Sciatic nerve (tissue), 2 donors: ENCODE measurements at regions not wholly inside any gene's neighbourhood (a gene's known extent, or its start where the extent isn't known, plus 50 kb on each side); places are given as distances from the start of the nearest gene placed in this dataset.

Source experiments
- ATAC-seq: fragments of 200-7000 bp; cut with Tn5 transposase; one replicate; pipeline ENCODE4 v1.9.1; 2020; ENCODE audit warnings: mild to moderate bottlenecking, moderate library complexity
- DNase-seq: peaks from one replicate; pipeline ENCODE4 v3.0.0-alpha.2; 2020; ENCODE audit warnings: low spot score
- intact Hi-C: fragments of 100-400 bp; cut with DNase I; formaldehyde crosslinking; loops from one replicate; pipeline ENCODE4 v1.14.2; 2022
- donor health status: DM: no; HTN: no; CAD: no.
- donor health status: DM: no; HTN: no; CAD: no.

GRCh38 chr5:5705010-5705409 is 282.5 kb downstream of the ICE1 start:
- DNase-seq (no peak), ATAC-seq (no peak)
- intact Hi-C loops = no loop called here

GRCh38 chr5:5704352-5704751 is 281.9 kb downstream of the ICE1 start:
- ATAC-seq (no peak), DNase-seq (no peak)
- intact Hi-C loops = no loop called here

DNA sequence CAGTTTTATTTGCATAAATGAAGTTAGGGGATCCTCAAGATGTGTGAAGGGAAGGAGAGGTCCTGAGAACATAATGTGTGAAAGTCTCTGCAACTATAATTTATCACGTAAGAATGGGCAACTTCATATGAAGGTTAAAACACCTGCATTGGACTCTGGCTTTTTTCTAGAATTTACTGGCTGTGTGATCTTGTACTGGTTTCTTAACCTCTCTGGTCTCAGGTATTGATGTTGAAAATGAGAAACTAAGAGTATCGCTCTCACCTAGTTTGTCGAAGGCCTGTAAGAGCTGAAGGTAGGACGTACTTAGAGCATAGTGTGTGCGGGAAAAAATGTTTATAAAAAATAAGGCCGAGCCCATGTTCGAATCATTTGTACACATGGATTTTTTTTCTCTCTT is 280.5 kb downstream of the ICE1 start:
- DNase-seq (no peak), ATAC-seq (no peak)
- intact Hi-C loops = no loop called here

DNA sequence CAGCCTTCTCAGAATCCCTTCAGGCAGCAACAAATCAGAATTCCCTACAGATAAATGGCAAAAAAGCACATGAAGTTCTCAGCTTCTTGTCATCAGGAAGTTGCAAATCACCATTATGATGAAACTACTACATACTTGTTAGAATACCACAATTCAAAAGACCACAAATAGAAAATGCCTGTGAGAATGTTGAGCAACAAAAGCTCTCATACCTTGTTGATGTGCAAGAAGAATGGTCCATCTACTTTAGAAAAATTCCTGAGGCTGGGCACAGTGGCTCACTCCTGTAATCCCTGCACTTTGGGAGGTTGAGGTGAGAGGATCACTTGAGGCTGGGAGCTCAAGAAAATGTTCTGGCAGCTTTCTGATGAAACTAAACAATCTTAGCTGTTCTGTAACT is 278.1 kb downstream of the ICE1 start:
- DNase-seq (no peak), ATAC-seq (no peak)
- intact Hi-C loops = no loop called here

DNA sequence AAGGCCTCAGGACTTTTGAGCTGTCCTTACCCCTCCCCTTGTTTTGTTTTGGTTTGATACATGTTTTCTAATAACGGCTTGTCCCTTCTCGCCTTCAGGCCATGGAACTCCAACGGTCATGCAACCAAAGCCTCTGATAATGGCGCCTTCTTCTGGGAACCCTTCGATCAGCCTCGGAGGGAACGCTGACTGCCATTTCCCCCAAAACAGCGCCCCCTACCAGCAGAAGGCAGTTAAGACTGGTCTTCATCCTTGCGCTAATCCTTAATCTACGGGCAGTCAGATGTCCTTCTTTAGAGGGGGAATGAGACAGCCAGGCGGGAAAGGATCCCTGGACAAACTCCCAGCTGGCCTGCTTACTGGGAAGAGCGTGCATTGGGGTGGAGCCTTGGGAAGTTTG is 276.6 kb downstream of the ICE1 start:
- ATAC-seq = no peak
- no peak for DNase-seq
- intact Hi-C loops = no loop called here

DNA sequence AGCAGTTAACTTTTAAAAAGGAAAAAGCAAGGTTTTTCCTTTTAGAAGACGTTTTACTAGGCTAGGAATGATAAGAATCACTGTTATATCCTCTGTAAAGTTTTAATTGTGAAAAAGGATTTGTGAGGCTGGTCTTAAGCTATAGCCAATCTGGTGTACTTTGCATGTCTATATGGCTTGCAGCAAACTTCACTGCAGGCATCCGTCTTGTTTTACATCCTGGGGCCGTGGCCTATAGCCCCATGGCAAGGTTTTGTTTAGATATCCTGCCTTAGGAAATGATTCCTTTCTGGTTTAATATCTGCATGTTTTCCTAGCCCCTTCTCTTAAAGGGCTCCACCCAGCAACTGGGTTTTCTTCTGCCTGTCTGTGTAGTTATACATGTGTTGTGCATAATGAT is 272.8 kb downstream of the ICE1 start:
- no peak for DNase-seq
- ATAC-seq = no peak
- intact Hi-C loops = no loop called here

GRCh38 chr5:5688925-5689310 is 266.4 kb downstream of the ICE1 start:
- DNase-seq (no peak), ATAC-seq (no peak)
- intact Hi-C loops = no loop called here

GRCh38 chr5:5688194-5688924 is 265.9 kb downstream of the ICE1 start:
- ATAC-seq = no peak

DNA sequence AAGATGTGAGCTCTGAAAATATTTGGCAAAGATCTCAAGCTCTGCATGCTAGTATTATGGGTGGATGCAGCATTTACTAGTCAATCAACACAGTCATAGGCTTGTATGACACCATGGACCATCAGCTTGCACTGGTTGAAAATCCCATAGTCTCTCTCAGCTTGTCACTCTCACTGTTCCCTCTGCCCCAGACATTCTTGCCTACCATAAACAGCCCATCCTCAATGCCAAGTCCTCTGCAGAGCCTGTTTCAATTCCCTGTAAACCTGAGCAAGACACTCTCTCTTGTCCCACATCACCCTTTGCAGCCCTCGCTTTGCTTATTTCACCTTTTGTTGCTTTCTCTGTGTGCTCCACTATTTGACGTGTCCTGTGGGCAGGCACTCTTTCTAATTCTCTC is 264.6 kb downstream of the ICE1 start:
- ATAC-seq (no peak), DNase-seq (no peak)
- intact Hi-C loops = no loop called here

More at GRCh38 chr5:5688194-5688924, 265.9 kb downstream of the ICE1 start:
- DNase-seq = no peak
- intact Hi-C loops = no loop called here

- intact Hi-C loops = no loop called here
- ATAC-seq (no peak), DNase-seq (no peak)
These were observed 263.9 kb downstream of the ICE1 start for GRCh38 chr5:5686356-5686755.

GRCh38 chr5:5685737-5686136 is 263.3 kb downstream of the ICE1 start:
- intact Hi-C loops = no loop called here
- no peak for ATAC-seq
- no peak for DNase-seq

DNA sequence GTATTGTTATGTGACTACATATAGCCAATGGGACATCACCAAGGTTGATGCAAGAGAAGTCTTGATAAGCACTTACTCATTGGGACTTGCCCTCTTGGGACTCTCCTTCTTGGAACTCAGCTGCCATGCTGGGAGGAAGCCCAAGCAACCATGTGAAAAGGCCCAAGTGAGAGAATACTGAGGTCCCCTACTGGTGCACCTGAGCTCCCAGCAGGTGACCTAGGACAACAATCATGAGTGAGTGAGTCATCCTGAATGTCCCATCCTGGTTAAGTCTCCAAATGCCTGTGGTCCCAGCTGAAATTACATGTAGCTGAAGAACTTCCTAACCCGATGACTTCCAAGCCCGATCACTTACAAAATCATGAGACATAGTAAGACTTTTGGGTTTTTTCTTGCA is 260.7 kb downstream of the ICE1 start:
- no peak for DNase-seq
- no peak for ATAC-seq
- intact Hi-C loops = no loop called here

GRCh38 chr5:5678909-5679308 is 256.4 kb downstream of the ICE1 start:
- DNase-seq = no peak

GRCh38 chr5:5677738-5678137 is 255.3 kb downstream of the ICE1 start:
- DNase-seq (no peak), ATAC-seq (no peak)
- intact Hi-C loops = no loop called here

More at GRCh38 chr5:5678909-5679308, 256.4 kb downstream of the ICE1 start:
- peak; percentile 44 for ATAC-seq
- intact Hi-C loops = no loop called here

- ATAC-seq (peak; percentile 79), DNase-seq (no peak)
- intact Hi-C loops = no loop called here
These were observed 253.7 kb downstream of the ICE1 start for GRCh38 chr5:5676218-5676617.

DNA sequence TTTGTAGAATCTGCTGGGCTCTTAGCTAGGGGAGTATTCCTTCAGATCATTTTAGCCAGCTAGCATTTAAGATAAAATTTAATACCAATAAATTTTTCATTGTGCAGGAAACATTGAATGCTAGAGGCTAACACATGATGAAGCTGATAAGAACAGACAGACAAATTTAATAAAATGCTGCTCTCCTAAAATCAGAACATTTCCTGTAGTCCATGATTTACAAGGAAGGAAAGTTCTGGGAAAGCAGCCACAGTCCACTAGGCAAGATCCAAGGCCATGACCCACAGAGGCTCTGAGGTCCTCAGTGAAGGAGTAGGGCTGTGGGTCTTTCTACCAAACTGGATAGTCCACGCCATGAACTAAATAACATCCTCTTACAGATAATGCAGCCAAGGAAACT is 253.0 kb downstream of the ICE1 start:
- ATAC-seq (peak; percentile 87), DNase-seq (no peak)
- intact Hi-C loops = no loop called here

- DNase-seq (no peak), ATAC-seq (no peak)
- intact Hi-C loops = no loop called here
These were observed 249.3 kb downstream of the ICE1 start for GRCh38 chr5:5671823-5672222.

DNA sequence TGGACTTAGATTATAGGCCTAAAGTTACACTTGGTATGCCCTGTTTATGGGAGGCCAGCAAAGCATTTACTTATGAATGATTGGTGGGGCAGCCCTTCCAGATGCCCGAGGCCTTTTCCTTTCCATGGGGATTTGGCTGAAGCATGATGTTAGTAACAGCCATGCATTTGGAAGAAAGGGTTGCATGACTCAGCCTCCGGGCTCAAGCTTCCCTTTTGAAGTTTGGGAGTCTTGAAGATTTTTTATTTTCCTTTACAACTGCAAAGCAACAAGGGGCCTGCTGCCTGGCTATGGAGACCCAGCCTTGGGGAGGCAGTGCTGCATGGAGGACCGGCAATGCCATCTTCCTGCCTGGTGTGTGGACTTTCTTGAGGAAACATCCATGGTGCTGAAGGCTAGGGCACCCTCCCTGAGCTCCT is 244.7 kb downstream of the ICE1 start:
- no peak for DNase-seq
- no peak for ATAC-seq
- intact Hi-C loops = no loop called here

DNA sequence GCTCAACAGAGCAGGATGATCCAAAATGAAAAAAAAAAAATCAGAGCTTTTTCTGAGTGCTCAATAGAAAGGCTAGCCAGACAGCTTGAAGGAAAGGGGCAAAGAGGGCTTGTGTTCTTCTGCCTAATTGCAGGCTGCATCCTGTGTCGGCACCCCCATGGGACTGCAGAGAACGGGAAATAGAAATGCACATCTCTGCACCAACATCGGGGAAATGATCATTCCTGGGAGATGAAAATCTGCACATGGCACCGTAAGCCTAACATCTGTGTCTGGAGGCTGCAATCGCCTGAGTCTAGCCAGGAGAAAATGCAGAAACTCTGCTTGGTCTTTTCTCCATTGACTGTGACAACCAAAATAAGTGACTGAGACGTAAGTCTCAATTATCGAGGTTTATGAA is 243.9 kb downstream of the ICE1 start:
- intact Hi-C loops = no loop called here
- ATAC-seq (no peak), DNase-seq (no peak)

- intact Hi-C loops = no loop called here
- ATAC-seq (no peak), DNase-seq (no peak)
These were observed 243.5 kb downstream of the ICE1 start for GRCh38 chr5:5666076-5666365.

DNA sequence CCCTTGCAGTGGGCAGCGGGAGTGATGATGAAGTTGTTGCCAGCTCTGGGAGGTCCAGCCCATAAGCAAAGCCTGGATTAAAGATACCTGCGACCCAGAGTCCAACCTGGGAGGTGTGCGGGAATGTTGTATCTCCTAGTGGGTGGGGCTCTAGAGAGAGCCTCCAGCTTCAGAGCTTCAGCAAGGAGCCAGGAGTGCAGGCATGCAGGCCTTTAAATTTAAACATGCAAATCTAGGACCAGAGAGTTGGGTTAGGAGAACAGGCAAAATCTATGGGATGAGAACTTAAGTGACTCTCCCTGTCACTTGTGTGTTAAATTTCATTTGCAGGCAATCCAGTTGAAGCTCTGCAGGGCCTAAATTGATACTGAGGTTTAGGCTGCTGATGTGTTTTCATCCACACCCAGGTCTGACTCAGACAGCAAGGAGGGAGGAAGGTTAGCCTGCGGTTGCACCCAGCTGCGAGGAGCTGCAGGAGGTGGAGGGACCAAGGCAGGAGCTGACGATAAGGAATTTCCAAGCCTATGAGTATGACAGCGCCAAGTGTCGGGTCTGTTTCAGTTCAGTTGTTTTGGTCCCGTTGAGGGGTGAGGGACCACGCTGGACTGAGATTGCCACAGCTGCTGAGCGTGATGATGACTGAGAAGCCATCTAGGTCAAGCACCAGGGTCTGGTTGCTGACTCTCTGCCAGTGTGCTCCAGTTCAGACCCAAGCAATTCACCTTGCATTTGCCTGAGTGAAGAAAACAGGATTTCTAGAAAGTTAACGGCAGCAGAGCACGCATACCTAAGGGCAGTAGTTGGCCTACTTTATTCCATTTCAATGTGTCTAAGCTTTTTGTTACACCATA is 243.0 kb downstream of the ICE1 start:
- peak; percentile 59 for ATAC-seq
- DNase-seq = no peak
- intact Hi-C loops = no loop called here
